ENCODE measurements at regions not wholly inside any gene's neighbourhood (a gene's known extent, or its start where the extent isn't known, plus 50 kb on each side); places are given as distances from the start of the nearest gene placed in this dataset.

DNA sequence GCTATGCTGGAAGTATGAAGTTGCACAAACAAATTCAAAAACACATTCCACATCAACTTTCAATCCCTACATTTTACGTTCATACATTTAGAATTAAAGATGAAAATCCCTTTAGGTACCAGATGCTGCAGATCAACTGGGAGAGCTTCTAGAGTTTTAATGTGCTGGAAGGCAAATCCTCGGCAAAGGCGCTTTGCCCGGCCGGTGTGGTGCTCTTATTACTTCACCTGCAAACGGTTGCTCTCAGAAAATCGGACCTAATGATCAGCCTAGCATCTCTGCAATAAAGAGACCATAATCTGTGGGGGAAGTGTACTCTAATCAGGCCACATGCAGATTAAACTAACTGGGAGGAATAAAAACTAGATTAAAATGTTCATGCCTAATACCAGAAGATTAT is 513.8 kb downstream of the ZEB2 start:
- no peak for TF ChIP-seq CTCF (IDR thresholded peaks at IDR 0.05)
- TF ChIP-seq POLR2A (IDR thresholded peaks at IDR 0.05) = no peak

Measured in uterus (tissue), 2 donors.